SK-N-SH (cell line): ENCODE measurements at regions not wholly inside any gene's neighbourhood (a gene's known extent, or its start where the extent isn't known, plus 50 kb on each side); places are given as distances from the start of the nearest gene placed in this dataset.

Experiments used
- CTCF ChIA-PET: fragments of 300-600, 350-600 bp; formaldehyde crosslinking; extraction: SDS; loops from one replicate; lab custom pipeline; 2021; lab: Yijun Ruan, JAX
- POLR2A ChIA-PET: fragments of 350-600 bp; sonication (Branson Sonifier 250); formaldehyde crosslinking; extraction: SDS; loops from one replicate; lab custom pipeline; 2020; ENCODE audit warnings: antibody characterized with exemption, inconsistent platforms; lab: Yijun Ruan, JAX
- DNase-seq: peaks from one replicate; pipeline ENCODE4 v3.0.0; 2012
- H2AFZ ChIP-seq: fragments of 200-600 bp; sonication (generic); 2 replicates; pipeline ENCODE4 v1.8.1; 2016; ENCODE audit warnings: antibody characterized with exemption, mild to moderate bottlenecking, low read depth
- H3F3A ChIP-seq: fragments of 200-600 bp; sonication (generic); replicated peaks from 2 replicates; pipeline ENCODE3; 2016; ENCODE audit warnings: antibody characterized with exemption, mild to moderate bottlenecking; ENCODE audit not compliant: insufficient read depth
- H3K27ac ChIP-seq, 2 experiments: fragments of 200-500 bp in 1 of 2; fragments of 200-600 bp in 1 of 2; sonication (Bioruptor generic) in 1 of 2; sonication (generic), shearing (Covaris generic) in 1 of 2; 2 replicates each; pipeline versions ENCODE4 v1.5.1 to v1.6.1; 2014 to 2016; ENCODE audit warnings: low read depth in 2 of 2, inconsistent platforms in 1 of 2, low read length in 1 of 2, mild to moderate bottlenecking in 1 of 2, mixed read lengths in 1 of 2
- H3K27me3 ChIP-seq: fragments of 200-600 bp; sonication (generic), shearing (Covaris generic); 2 replicates; pipeline ENCODE4 v1.6.1; 2016; ENCODE audit warnings: mixed run types; ENCODE audit not compliant: insufficient read depth
- H3K36me3 ChIP-seq, 2 experiments: fragments of 200-500 bp in 1 of 2; fragments of 200-600 bp in 1 of 2; sonication (Bioruptor generic) in 1 of 2; sonication (generic) in 1 of 2; replicated peaks in 1 of 2; 2 replicates each; pipeline versions ENCODE3 to v1.5.1; 2014 to 2016; ENCODE audit warnings: low read length in 1 of 2, mild to moderate bottlenecking in 1 of 2; ENCODE audit not compliant: insufficient read depth in 2 of 2, control insufficient read depth in 1 of 2
- H3K4me1 ChIP-seq, 2 experiments: fragments of 200-500 bp in 1 of 2; fragments of 200-600 bp in 1 of 2; sonication (Bioruptor generic) in 1 of 2; sonication (generic), shearing (Covaris generic) in 1 of 2; 2 replicates each; pipeline versions ENCODE4 v1.5.1 to v1.6.1; 2014 to 2016; ENCODE audit warnings: low read depth in 1 of 2, low read length in 1 of 2, mixed run types in 1 of 2; ENCODE audit not compliant: insufficient read depth in 2 of 2, control insufficient read depth in 1 of 2
- H3K4me2 ChIP-seq: fragments of 200-600 bp; sonication (generic), shearing (Covaris generic); 2 replicates; pipeline ENCODE4 v1.6.1; 2017; ENCODE audit warnings: mixed run types
- H3K4me3 ChIP-seq, 2 experiments: fragments of 200-500 bp in 1 of 2; fragments of 200-600 bp in 1 of 2; sonication (Bioruptor generic) in 1 of 2; sonication (generic), shearing (Covaris generic) in 1 of 2; 2 replicates each; pipeline versions ENCODE4 v1.5.1 to v1.8.1; 2014 to 2016; ENCODE audit warnings: low read depth in 2 of 2, inconsistent platforms in 1 of 2, low read length in 1 of 2, mild to moderate bottlenecking in 1 of 2, mixed read lengths in 1 of 2, moderate library complexity in 1 of 2
- H3K79me2 ChIP-seq: fragments of 200-600 bp; sonication (generic); 2 replicates; pipeline ENCODE4 v1.8.1; 2017; ENCODE audit warnings: mild to moderate bottlenecking; ENCODE audit not compliant: insufficient read depth
- H3K9ac ChIP-seq: fragments of 200-600 bp; sonication (generic); 2 replicates; pipeline ENCODE4 v1.6.1; 2017; ENCODE audit warnings: mixed run types
- H3K9me2 ChIP-seq: fragments of 200-600 bp; sonication (generic); 2 replicates; pipeline ENCODE4 v1.6.1; 2017; ENCODE audit warnings: mixed run types
- H3K9me3 ChIP-seq: fragments of 200-600 bp; sonication (generic); 2 replicates; pipeline ENCODE4 v1.6.1; 2017; ENCODE audit warnings: mixed run types, mild to moderate bottlenecking, moderate library complexity
- H4K20me1 ChIP-seq: fragments of 200-600 bp; sonication (generic); 2 replicates; pipeline ENCODE4 v1.6.1; 2017; ENCODE audit warnings: mild to moderate bottlenecking, mixed run types; ENCODE audit not compliant: insufficient read depth
- CHD2 ChIP-seq: fragments of 150-350 bp; IDR thresholded peaks from 2 replicates; pipeline ENCODE4 v1.6.1; 2018; ENCODE audit warnings: low read length; ENCODE audit not compliant: partially characterized antibody
- EP300 ChIP-seq, 2 experiments: IDR thresholded peaks; 2 replicates each; pipeline versions ENCODE4 v1.4.0 to v1.6.1; 2012; ENCODE audit warnings: borderline replicate concordance in 1 of 2, low read depth in 1 of 2, low read length in 1 of 2
- EZH2phosphoT487 ChIP-seq: fragments of 200-600 bp; sonication (generic); IDR thresholded peaks from 2 replicates; pipeline ENCODE4 v1.6.1; 2017; ENCODE audit warnings: low read depth, mixed run types, mild to moderate bottlenecking, antibody characterized with exemption, moderate library complexity, borderline replicate concordance
- FOSL2 ChIP-seq: IDR thresholded peaks from 2 replicates; pipeline ENCODE4 v1.4.0; 2012; ENCODE audit warnings: low read depth, mild to moderate bottlenecking, moderate library complexity, borderline replicate concordance
- FOXJ3 ChIP-seq: sonication (generic); formaldehyde crosslinking; IDR thresholded peaks from 2 replicates; pipeline ENCODE4 v1.5.1; 2020; ENCODE audit warnings: mild to moderate bottlenecking, missing genetic modification reagents
- GATA2 ChIP-seq: sonication (generic); formaldehyde crosslinking; IDR thresholded peaks from 2 replicates; pipeline ENCODE4 v1.5.0; 2020; ENCODE audit warnings: mild to moderate bottlenecking, missing genetic modification reagents
- JUND ChIP-seq: IDR thresholded peaks from 2 replicates; pipeline ENCODE4 v1.4.0; 2012
- MEF2A ChIP-seq: IDR thresholded peaks from 2 replicates; pipeline ENCODE4 v1.4.0; 2012; ENCODE audit warnings: low read depth, borderline replicate concordance
- MXI1 ChIP-seq: IDR thresholded peaks from 2 replicates; pipeline ENCODE4 v1.6.1; 2012; ENCODE audit warnings: mild to moderate bottlenecking, low read depth, low read length, improper control_type of control experiment
- NFIC ChIP-seq: IDR thresholded peaks from 2 replicates; pipeline ENCODE4 v1.4.0; 2012; ENCODE audit warnings: borderline replicate concordance
- POLR2AphosphoS5 ChIP-seq: IDR thresholded peaks from 2 replicates; pipeline ENCODE4 v1.6.1; 2012; ENCODE audit warnings: low read depth, low read length
- RAD21 ChIP-seq: IDR thresholded peaks from 2 replicates; pipeline ENCODE4 v1.6.1; 2012; ENCODE audit warnings: mild to moderate bottlenecking, low read length
- RXRA ChIP-seq: IDR thresholded peaks from 2 replicates; pipeline ENCODE4 v1.4.0; 2012; ENCODE audit warnings: low read depth, mild to moderate bottlenecking, borderline replicate concordance
- SMC3 ChIP-seq: IDR thresholded peaks from 2 replicates; pipeline ENCODE4 v1.6.1; 2012; ENCODE audit warnings: low read depth, low read length, improper control_type of control experiment
- TAF1 ChIP-seq: IDR thresholded peaks from 2 replicates; pipeline ENCODE4 v1.6.1; 2012; ENCODE audit warnings: low read depth, mild to moderate bottlenecking, low read length, moderate library complexity, borderline replicate concordance
- TCF12 ChIP-seq: IDR thresholded peaks from 2 replicates; pipeline ENCODE4 v1.4.0; 2012
- YY1 ChIP-seq: IDR thresholded peaks from 2 replicates; pipeline ENCODE4 v1.4.0; 2012; ENCODE audit warnings: low read depth, mild to moderate bottlenecking
- WGBS: methylation state at CpG from one replicate; pipeline ENCODE4 v1.1.6; 2017; ENCODE audit warnings: low lambda C conversion rate; 5-methylcytosine and 5-hydroxymethylcytosine counted together
- TF ChIP-seq, protein P1 (sequence below): IDR thresholded peaks from 2 replicates; pipeline ENCODE4 v1.4.0; 2012; ENCODE audit warnings: low read depth
- TF ChIP-seq, protein P2 (sequence below): IDR thresholded peaks from 2 replicates; pipeline ENCODE4; 2012
- TF ChIP-seq, protein P3 (sequence below): IDR thresholded peaks from 2 replicates; pipeline ENCODE4 v1.6.1; 2012; ENCODE audit warnings: mild to moderate bottlenecking, low read depth, low read length, moderate library complexity

DNA sequence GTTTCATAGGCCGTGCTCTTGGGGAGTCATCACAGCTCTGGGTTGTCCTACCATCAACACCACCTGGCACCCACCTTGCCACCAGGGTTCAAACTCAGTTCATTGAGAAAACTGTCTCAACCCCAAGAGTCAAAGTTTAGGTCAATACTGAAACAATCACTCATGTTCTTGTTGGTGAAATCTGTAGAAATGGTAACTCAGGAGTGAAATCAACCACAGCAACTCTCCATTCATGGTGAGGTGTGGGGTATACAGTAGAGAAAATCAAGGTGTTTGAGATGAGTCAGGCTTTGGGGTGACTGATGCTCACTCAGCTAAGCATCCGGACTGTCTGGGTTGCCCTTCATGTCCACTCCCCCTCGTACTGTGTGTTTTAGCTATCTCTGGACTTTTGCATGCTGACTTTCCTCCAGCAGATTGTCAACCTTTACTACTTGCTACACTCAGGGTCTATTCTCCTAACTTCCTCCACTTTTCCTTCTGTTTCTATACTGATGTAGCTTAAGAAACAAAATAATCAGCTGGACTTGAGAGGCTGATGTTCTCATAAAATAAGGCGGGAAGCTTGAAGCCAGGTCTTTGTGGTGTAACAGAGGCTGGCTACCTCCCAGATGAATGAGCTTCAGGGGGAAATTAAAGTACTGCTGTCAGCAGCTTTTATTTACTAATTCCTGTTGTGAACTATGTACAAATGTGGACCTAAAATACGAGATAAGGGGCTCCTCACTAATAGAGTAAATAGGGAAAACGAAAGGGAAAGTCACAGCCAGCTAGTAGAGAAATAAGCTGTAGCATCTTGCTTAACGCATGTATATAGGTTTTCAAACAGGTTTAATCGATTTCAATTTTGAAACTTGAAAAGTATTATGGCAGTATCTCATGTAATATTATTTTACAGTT is 173.6 kb upstream of the AKR1E2 start:
- H3K9me3 ChIP-seq: 0 out of 2 replicates have a peak, but pooled peaks cover 4% of the 10 kb centered on the region
- DNase-seq: no peak
- H3K4me2 ChIP-seq: no peak overlapping the region
- TF ChIP-seq, protein P1, sequence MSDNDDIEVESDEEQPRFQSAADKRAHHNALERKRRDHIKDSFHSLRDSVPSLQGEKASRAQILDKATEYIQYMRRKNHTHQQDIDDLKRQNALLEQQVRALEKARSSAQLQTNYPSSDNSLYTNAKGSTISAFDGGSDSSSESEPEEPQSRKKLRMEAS: no peak
- TF ChIP-seq MEF2A (no peak), EZH2phosphoT487 (no peak), RXRA (no peak), GATA2 (CRISPR knock-in tag) (no peak), RAD21 (no peak), POLR2AphosphoS5 (no peak), MXI1 (no peak), JUND (no peak), YY1 (no peak), FOSL2 (no peak), CHD2 (no peak), FOXJ3 (CRISPR knock-in tag) (no peak), TCF12 (no peak), SMC3 (no peak), NFIC (no peak), EP300 (IDR thresholded peaks at IDR 0.05; ENCODE audit: borderline replicate concordance in 1 of 2, low read depth in 1 of 2, low read length in 1 of 2) (no peak), TAF1 (no peak)
- TF ChIP-seq, protein P2, sequence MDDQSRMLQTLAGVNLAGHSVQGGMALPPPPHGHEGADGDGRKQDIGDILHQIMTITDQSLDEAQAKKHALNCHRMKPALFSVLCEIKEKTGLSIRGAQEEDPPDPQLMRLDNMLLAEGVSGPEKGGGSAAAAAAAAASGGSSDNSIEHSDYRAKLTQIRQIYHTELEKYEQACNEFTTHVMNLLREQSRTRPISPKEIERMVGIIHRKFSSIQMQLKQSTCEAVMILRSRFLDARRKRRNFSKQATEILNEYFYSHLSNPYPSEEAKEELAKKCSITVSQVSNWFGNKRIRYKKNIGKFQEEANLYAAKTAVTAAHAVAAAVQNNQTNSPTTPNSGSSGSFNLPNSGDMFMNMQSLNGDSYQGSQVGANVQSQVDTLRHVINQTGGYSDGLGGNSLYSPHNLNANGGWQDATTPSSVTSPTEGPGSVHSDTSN: no peak
- TF ChIP-seq, protein P3, sequence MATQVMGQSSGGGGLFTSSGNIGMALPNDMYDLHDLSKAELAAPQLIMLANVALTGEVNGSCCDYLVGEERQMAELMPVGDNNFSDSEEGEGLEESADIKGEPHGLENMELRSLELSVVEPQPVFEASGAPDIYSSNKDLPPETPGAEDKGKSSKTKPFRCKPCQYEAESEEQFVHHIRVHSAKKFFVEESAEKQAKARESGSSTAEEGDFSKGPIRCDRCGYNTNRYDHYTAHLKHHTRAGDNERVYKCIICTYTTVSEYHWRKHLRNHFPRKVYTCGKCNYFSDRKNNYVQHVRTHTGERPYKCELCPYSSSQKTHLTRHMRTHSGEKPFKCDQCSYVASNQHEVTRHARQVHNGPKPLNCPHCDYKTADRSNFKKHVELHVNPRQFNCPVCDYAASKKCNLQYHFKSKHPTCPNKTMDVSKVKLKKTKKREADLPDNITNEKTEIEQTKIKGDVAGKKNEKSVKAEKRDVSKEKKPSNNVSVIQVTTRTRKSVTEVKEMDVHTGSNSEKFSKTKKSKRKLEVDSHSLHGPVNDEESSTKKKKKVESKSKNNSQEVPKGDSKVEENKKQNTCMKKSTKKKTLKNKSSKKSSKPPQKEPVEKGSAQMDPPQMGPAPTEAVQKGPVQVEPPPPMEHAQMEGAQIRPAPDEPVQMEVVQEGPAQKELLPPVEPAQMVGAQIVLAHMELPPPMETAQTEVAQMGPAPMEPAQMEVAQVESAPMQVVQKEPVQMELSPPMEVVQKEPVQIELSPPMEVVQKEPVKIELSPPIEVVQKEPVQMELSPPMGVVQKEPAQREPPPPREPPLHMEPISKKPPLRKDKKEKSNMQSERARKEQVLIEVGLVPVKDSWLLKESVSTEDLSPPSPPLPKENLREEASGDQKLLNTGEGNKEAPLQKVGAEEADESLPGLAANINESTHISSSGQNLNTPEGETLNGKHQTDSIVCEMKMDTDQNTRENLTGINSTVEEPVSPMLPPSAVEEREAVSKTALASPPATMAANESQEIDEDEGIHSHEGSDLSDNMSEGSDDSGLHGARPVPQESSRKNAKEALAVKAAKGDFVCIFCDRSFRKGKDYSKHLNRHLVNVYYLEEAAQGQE: no peak
- no peaks in the 10 kb centered on the region for H3K79me2 ChIP-seq
- peaks cover 3 to 21% of the 10 kb centered on the region in 2 experiments; a peak in 2 of 4 replicates for H3K4me1 ChIP-seq
- H3K4me3 ChIP-seq: no peak overlapping the region
- no peaks in the 10 kb centered on the region for H3K36me3 ChIP-seq
- H3K27me3 ChIP-seq: no peaks in the 10 kb centered on the region
- no peaks in the 10 kb centered on the region for H4K20me1 ChIP-seq
- H3K27ac ChIP-seq: no peak overlapping the region
- ChIA-PET CTCF (interaction anchor here (1.1 kb wide), 1 partner anchor 1460 kb away, joined by 3 read pairs; no protein-coding TSS in a partner anchor), POLR2A (no interaction called here)
- H2AFZ ChIP-seq: no peak overlapping the region
- H3F3A ChIP-seq: peaks cover 10% of the 10 kb centered on the region
- no peak overlapping the region for H3K9ac ChIP-seq
- 86% methylated on average over 8 of the region's 8 CpGs for WGBS
- H3K9me2 ChIP-seq: no peaks in the 10 kb centered on the region
